GM12878 (cell line): ENCODE measurements at regions not wholly inside any gene's neighbourhood (a gene's known extent, or its start where the extent isn't known, plus 50 kb on each side); places are given as distances from the start of the nearest gene placed in this dataset.

Experiments
- CBX5 ChIP-seq: sonication (generic); IDR thresholded peaks from 2 replicates; pipeline ENCODE4 v1.6.1; 2016; ENCODE audit warnings: low read depth, moderate library complexity, mild to moderate bottlenecking, inconsistent platforms
- HCFC1 ChIP-seq: fragments of 150-350 bp; IDR thresholded peaks from 2 replicates; pipeline ENCODE4 v1.6.1; 2014; ENCODE audit warnings: low read length
- KAT2A ChIP-seq: conservative IDR thresholded peaks from 2 replicates; pipeline ENCODE4 v1.6.1; 2011; ENCODE audit warnings: low read depth, low read length; ENCODE audit not compliant: control insufficient read depth
- PAX5 ChIP-seq: IDR thresholded peaks from 2 replicates; pipeline ENCODE4 v1.6.1; 2011; ENCODE audit warnings: low read depth, low read length, borderline replicate concordance
- RELA ChIP-seq: fragments of 450-650 bp; IDR thresholded peaks from 2 replicates; pipeline ENCODE4 v1.8.0; 2014; ENCODE audit warnings: borderline replicate concordance; ENCODE audit not compliant: partially characterized antibody
- SREBF1 ChIP-seq: IDR thresholded peaks from 2 replicates; pipeline ENCODE4 v1.6.1; 2012; ENCODE audit warnings: mild to moderate bottlenecking, low read length
- TARDBP ChIP-seq: IDR thresholded peaks from 2 replicates; pipeline ENCODE4 v1.6.1; 2016; ENCODE audit warnings: borderline replicate concordance
- ZNF207 ChIP-seq: fragments of 450-650 bp; IDR thresholded peaks from 2 replicates; pipeline ENCODE4 v1.6.1; 2014; ENCODE audit warnings: antibody characterized with exemption, mild to moderate bottlenecking, borderline replicate concordance
- ZNF24 ChIP-seq: fragments of 450-650 bp; IDR thresholded peaks from 2 replicates; pipeline ENCODE4 v1.6.1; 2017; ENCODE audit warnings: antibody characterized with exemption, mild to moderate bottlenecking
- ZNF622 ChIP-seq: fragments of 450-650 bp; IDR thresholded peaks from 2 replicates; pipeline ENCODE4 v1.6.1; 2017; ENCODE audit warnings: mild to moderate bottlenecking, inconsistent platforms
- TF ChIP-seq, protein P1 (sequence below): fragments of 450-650 bp; formaldehyde crosslinking; IDR thresholded peaks from 2 replicates; pipeline ENCODE4 v1.4.0; 2020; ENCODE audit warnings: mild to moderate bottlenecking, moderate library complexity
- TF ChIP-seq, protein P2 (sequence below): IDR thresholded peaks from 2 replicates; pipeline ENCODE4 v1.6.1; 2012; ENCODE audit warnings: improper control_type of control experiment, low read depth, low read length; ENCODE audit not compliant: insufficient replicate concordance
- TF ChIP-seq, protein P3 (sequence below): fragments of 450-650 bp; IDR thresholded peaks from 2 replicates; pipeline ENCODE4 v1.6.1; 2018; ENCODE audit warnings: borderline replicate concordance, mild to moderate bottlenecking; ENCODE audit not compliant: partially characterized antibody
- TF ChIP-seq, protein P4 (sequence below): fragments of 150-350 bp; IDR thresholded peaks from 2 replicates; pipeline ENCODE4 v1.6.1; 2014; ENCODE audit warnings: mild to moderate bottlenecking, low read depth, low read length
- TF ChIP-seq, protein P5 (sequence below): fragments of 450-650 bp; IDR thresholded peaks from 2 replicates; pipeline ENCODE4 v1.6.1; 2016; ENCODE audit warnings: mild to moderate bottlenecking

DNA sequence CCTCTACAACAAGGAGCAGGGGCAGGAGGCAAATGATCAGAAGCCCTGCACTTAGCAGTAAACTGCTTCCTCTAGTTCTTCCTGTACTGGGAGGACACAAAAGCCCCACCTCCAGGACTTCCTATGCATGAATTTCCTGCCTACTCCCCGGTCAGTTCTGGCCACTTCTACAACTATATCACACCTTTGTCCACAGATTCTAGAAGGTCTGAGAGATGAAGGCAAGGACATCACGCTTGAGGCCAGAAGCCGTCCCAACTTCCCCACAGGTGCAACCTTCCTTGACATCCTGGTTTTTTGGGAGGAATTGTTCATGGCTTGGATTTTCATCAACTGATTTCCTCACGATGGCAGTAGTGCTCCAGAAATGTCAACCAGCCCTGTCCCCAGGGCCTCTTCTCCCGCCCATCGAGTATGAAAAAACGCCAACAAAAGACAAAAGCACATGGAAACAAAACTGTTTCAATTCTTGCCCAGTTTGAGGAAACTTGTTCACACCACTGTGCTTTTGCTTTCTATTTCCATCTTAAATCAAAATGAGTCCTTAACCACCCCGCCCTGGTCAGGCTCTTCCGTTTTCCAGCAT is 206.5 kb upstream of the STK26 start (continued):
- TF ChIP-seq, protein P1, sequence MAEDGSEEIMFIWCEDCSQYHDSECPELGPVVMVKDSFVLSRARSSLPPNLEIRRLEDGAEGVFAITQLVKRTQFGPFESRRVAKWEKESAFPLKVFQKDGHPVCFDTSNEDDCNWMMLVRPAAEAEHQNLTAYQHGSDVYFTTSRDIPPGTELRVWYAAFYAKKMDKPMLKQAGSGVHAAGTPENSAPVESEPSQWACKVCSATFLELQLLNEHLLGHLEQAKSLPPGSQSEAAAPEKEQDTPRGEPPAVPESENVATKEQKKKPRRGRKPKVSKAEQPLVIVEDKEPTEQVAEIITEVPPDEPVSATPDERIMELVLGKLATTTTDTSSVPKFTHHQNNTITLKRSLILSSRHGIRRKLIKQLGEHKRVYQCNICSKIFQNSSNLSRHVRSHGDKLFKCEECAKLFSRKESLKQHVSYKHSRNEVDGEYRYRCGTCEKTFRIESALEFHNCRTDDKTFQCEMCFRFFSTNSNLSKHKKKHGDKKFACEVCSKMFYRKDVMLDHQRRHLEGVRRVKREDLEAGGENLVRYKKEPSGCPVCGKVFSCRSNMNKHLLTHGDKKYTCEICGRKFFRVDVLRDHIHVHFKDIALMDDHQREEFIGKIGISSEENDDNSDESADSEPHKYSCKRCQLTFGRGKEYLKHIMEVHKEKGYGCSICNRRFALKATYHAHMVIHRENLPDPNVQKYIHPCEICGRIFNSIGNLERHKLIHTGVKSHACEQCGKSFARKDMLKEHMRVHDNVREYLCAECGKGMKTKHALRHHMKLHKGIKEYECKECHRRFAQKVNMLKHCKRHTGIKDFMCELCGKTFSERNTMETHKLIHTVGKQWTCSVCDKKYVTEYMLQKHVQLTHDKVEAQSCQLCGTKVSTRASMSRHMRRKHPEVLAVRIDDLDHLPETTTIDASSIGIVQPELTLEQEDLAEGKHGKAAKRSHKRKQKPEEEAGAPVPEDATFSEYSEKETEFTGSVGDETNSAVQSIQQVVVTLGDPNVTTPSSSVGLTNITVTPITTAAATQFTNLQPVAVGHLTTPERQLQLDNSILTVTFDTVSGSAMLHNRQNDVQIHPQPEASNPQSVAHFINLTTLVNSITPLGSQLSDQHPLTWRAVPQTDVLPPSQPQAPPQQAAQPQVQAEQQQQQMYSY (CRISPR knock-in tag): no peak
- TF ChIP-seq, protein P2, sequence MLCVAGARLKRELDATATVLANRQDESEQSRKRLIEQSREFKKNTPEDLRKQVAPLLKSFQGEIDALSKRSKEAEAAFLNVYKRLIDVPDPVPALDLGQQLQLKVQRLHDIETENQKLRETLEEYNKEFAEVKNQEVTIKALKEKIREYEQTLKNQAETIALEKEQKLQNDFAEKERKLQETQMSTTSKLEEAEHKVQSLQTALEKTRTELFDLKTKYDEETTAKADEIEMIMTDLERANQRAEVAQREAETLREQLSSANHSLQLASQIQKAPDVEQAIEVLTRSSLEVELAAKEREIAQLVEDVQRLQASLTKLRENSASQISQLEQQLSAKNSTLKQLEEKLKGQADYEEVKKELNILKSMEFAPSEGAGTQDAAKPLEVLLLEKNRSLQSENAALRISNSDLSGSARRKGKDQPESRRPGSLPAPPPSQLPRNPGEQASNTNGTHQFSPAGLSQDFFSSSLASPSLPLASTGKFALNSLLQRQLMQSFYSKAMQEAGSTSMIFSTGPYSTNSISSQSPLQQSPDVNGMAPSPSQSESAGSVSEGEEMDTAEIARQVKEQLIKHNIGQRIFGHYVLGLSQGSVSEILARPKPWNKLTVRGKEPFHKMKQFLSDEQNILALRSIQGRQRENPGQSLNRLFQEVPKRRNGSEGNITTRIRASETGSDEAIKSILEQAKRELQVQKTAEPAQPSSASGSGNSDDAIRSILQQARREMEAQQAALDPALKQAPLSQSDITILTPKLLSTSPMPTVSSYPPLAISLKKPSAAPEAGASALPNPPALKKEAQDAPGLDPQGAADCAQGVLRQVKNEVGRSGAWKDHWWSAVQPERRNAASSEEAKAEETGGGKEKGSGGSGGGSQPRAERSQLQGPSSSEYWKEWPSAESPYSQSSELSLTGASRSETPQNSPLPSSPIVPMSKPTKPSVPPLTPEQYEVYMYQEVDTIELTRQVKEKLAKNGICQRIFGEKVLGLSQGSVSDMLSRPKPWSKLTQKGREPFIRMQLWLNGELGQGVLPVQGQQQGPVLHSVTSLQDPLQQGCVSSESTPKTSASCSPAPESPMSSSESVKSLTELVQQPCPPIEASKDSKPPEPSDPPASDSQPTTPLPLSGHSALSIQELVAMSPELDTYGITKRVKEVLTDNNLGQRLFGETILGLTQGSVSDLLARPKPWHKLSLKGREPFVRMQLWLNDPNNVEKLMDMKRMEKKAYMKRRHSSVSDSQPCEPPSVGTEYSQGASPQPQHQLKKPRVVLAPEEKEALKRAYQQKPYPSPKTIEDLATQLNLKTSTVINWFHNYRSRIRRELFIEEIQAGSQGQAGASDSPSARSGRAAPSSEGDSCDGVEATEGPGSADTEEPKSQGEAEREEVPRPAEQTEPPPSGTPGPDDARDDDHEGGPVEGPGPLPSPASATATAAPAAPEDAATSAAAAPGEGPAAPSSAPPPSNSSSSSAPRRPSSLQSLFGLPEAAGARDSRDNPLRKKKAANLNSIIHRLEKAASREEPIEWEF: peak; percentile 44
- TF ChIP-seq CBX5: peak; percentile 86
- TF ChIP-seq PAX5: 0 out of 2 replicates have a peak, but pooled peaks have one; percentile 38
- no peak for TF ChIP-seq ZNF24
- TF ChIP-seq, protein P3, sequence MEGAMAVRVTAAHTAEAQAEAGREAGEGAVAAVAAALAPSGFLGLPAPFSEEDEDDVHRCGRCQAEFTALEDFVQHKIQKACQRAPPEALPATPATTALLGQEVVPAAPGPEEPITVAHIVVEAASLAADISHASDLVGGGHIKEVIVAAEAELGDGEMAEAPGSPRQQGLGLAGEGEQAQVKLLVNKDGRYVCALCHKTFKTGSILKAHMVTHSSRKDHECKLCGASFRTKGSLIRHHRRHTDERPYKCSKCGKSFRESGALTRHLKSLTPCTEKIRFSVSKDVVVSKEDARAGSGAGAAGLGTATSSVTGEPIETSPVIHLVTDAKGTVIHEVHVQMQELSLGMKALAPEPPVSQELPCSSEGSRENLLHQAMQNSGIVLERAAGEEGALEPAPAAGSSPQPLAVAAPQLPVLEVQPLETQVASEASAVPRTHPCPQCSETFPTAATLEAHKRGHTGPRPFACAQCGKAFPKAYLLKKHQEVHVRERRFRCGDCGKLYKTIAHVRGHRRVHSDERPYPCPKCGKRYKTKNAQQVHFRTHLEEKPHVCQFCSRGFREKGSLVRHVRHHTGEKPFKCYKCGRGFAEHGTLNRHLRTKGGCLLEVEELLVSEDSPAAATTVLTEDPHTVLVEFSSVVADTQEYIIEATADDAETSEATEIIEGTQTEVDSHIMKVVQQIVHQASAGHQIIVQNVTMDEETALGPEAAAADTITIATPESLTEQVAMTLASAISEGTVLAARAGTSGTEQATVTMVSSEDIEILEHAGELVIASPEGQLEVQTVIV: no peak
- peak; percentile 46; the same call in 1 of the 2 replicates for TF ChIP-seq HCFC1
- TF ChIP-seq, protein P4, sequence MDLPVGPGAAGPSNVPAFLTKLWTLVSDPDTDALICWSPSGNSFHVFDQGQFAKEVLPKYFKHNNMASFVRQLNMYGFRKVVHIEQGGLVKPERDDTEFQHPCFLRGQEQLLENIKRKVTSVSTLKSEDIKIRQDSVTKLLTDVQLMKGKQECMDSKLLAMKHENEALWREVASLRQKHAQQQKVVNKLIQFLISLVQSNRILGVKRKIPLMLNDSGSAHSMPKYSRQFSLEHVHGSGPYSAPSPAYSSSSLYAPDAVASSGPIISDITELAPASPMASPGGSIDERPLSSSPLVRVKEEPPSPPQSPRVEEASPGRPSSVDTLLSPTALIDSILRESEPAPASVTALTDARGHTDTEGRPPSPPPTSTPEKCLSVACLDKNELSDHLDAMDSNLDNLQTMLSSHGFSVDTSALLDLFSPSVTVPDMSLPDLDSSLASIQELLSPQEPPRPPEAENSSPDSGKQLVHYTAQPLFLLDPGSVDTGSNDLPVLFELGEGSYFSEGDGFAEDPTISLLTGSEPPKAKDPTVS: no peak
- TF ChIP-seq TARDBP: 0 out of 2 replicates have a peak, but pooled peaks have one; percentile 38
- peak; percentile 70 for TF ChIP-seq RELA
- TF ChIP-seq, protein P5, sequence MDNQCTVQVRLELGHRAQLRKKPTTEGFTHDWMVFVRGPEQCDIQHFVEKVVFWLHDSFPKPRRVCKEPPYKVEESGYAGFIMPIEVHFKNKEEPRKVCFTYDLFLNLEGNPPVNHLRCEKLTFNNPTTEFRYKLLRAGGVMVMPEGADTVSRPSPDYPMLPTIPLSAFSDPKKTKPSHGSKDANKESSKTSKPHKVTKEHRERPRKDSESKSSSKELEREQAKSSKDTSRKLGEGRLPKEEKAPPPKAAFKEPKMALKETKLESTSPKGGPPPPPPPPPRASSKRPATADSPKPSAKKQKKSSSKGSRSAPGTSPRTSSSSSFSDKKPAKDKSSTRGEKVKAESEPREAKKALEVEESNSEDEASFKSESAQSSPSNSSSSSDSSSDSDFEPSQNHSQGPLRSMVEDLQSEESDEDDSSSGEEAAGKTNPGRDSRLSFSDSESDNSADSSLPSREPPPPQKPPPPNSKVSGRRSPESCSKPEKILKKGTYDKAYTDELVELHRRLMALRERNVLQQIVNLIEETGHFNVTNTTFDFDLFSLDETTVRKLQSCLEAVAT: no peak
- peak; percentile 96 for TF ChIP-seq ZNF207
- no peak for TF ChIP-seq KAT2A
- no peak for TF ChIP-seq ZNF622
- TF ChIP-seq SREBF1: no peak
